Keratinocyte (primary cell): ENCODE measurements at regions not wholly inside any gene's neighbourhood (a gene's known extent, or its start where the extent isn't known, plus 50 kb on each side); places are given as distances from the start of the nearest gene placed in this dataset.

Source experiments
- DNase-seq: peaks from one replicate; pipeline ENCODE4 v3.0.0-alpha.2; 2011; ENCODE audit warnings: low read depth, missing footprints, low spot score
- FAIRE-seq: peaks from 2 replicates; lab custom pipeline; 2011; peaks lifted over from hg19 to GRCh38; lab: Jason Lieb, UNC
- H2AFZ ChIP-seq: 2 replicates; pipeline ENCODE4 v1.6.0; 2012; ENCODE audit warnings: low read length, control low read depth, inconsistent platforms; ENCODE audit not compliant: control insufficient read depth
- H3K27ac ChIP-seq: 2 replicates; pipeline ENCODE4 v1.5.1; 2011; ENCODE audit warnings: low read length; ENCODE audit not compliant: control insufficient read depth, insufficient read depth
- H3K27me3 ChIP-seq: 3 replicates; pipeline ENCODE4 v1.6.0; 2011; ENCODE audit warnings: low read length; ENCODE audit not compliant: control insufficient read depth, insufficient read depth; ENCODE audit errors: extremely low read depth
- H3K36me3 ChIP-seq, 2 experiments: 2 replicates in 1 of 2; 3 replicates in 1 of 2; pipeline ENCODE4 v1.5.1; 2011; ENCODE audit warnings: low read length in 2 of 2, mild to moderate bottlenecking in 1 of 2; ENCODE audit not compliant: control insufficient read depth in 2 of 2, insufficient read depth in 2 of 2; ENCODE audit errors: extremely low read depth in 1 of 2
- H3K4me1 ChIP-seq: 3 replicates; pipeline ENCODE4 v1.5.1; 2011; ENCODE audit warnings: low read length; ENCODE audit not compliant: control insufficient read depth, insufficient read depth; ENCODE audit errors: extremely low read depth
- H3K4me2 ChIP-seq: 3 replicates; pipeline ENCODE4 v1.6.0; 2011; ENCODE audit warnings: low read depth, low read length; ENCODE audit not compliant: control insufficient read depth, insufficient read depth; ENCODE audit errors: extremely low read depth
- H3K4me3 ChIP-seq, 3 experiments: fragments of 200-600 bp in 1 of 3; sonication (generic) in 1 of 3; 2 replicates in 2 of 3; 3 replicates in 1 of 3; pipeline ENCODE4 v1.5.1; 2011 to 2016; ENCODE audit warnings: low read length in 3 of 3, mild to moderate bottlenecking in 3 of 3, control low read depth in 2 of 3, inconsistent platforms in 1 of 3, low read depth in 1 of 3, mixed read lengths in 1 of 3, mixed run types in 1 of 3, moderate library complexity in 1 of 3; ENCODE audit not compliant: control insufficient read depth in 2 of 3, insufficient read depth in 2 of 3; ENCODE audit errors: extremely low read depth in 1 of 3
- H3K79me2 ChIP-seq: 2 replicates; pipeline ENCODE4 v1.6.0; 2012; ENCODE audit warnings: low read length; ENCODE audit not compliant: control insufficient read depth, insufficient read depth
- H3K9ac ChIP-seq: 3 replicates; pipeline ENCODE4 v1.6.0; 2011; ENCODE audit warnings: low read length; ENCODE audit not compliant: control insufficient read depth, insufficient read depth; ENCODE audit errors: extremely low read depth
- H3K9me1 ChIP-seq: 3 replicates; pipeline ENCODE4 v1.6.0; 2011; ENCODE audit warnings: low read length; ENCODE audit not compliant: control insufficient read depth, insufficient read depth; ENCODE audit errors: extremely low read depth
- H3K9me3 ChIP-seq: 2 replicates; pipeline ENCODE4 v1.5.1; 2012; ENCODE audit warnings: low read depth, low read length; ENCODE audit not compliant: control insufficient read depth
- H4K20me1 ChIP-seq: 3 replicates; pipeline ENCODE4 v1.6.0; 2011; ENCODE audit warnings: low read length; ENCODE audit not compliant: control insufficient read depth, insufficient read depth; ENCODE audit errors: extremely low read depth
- EZH2 ChIP-seq: IDR thresholded peaks from one replicate; pipeline ENCODE4 v1.6.1; 2012; ENCODE audit warnings: inconsistent platforms, mild to moderate bottlenecking, low read length, moderate library complexity
- dilution Hi-C: fragments of 300-500 bp; cut with MboI; formaldehyde crosslinking; loops from one replicate; pipeline ENCODE4 v1.7.0; 2020; ENCODE audit warnings: low sequenced_read_pairs; ENCODE audit not compliant: extremely low pct_ligation_motif_present
- TF ChIP-seq, protein P1 (sequence below), 3 experiments: IDR thresholded peaks in 1 of 3; conservative IDR thresholded peaks in 1 of 3; optimal IDR thresholded peaks in 1 of 3; 2 replicates in 2 of 3; 3 replicates in 1 of 3; pipeline versions ENCODE3 to v1.5.1; 2011; ENCODE audit warnings: low read length in 3 of 3, mild to moderate bottlenecking in 3 of 3, moderate library complexity in 2 of 3, control low read depth in 1 of 3, inconsistent platforms in 1 of 3; ENCODE audit not compliant: insufficient read depth in 2 of 3; ENCODE audit errors: extremely low read depth in 1 of 3

DNA sequence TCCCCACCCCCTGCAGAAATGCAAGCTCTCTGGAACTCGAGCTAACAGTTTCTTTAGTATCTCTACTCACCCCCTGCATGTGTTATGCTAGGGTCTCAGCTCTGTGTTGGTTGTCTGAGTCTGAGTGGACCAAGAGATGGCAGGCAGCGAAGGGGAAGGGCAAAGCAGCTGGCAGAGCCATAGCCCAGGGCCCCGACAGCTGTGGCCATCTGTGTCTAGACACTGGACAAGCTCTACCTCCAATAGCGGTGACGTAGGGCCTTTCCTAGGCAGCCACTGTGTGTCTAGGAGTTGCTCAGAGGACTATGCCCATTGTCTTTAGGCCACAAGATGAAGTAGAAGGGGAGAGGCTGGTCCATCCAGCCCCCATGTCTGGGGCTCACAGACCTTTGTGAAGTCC lies 79.2 kb downstream of the EFNB1 start:
- dilution Hi-C loops: no loop called here
- Histone ChIP-seq H3K27me3 (peaks cover 3% of the 10 kb centered on the region), H3K4me1 (no peaks in the 10 kb centered on the region), H3K36me3 (no peaks in the 10 kb centered on the region), H3K9me3 (no peaks in the 10 kb centered on the region), H3K4me2 (no peak overlapping the region), H3K27ac (no peak overlapping the region), H3K4me3 (no peak overlapping the region), H2AFZ (no peak overlapping the region), H3K9ac (no peak overlapping the region), H3K9me1 (no peaks in the 10 kb centered on the region), H4K20me1 (no peaks in the 10 kb centered on the region), H3K79me2 (no peaks in the 10 kb centered on the region)
- FAIRE-seq: no peak
- no peak for DNase-seq
- no peak for TF ChIP-seq EZH2
- TF ChIP-seq, protein P1, sequence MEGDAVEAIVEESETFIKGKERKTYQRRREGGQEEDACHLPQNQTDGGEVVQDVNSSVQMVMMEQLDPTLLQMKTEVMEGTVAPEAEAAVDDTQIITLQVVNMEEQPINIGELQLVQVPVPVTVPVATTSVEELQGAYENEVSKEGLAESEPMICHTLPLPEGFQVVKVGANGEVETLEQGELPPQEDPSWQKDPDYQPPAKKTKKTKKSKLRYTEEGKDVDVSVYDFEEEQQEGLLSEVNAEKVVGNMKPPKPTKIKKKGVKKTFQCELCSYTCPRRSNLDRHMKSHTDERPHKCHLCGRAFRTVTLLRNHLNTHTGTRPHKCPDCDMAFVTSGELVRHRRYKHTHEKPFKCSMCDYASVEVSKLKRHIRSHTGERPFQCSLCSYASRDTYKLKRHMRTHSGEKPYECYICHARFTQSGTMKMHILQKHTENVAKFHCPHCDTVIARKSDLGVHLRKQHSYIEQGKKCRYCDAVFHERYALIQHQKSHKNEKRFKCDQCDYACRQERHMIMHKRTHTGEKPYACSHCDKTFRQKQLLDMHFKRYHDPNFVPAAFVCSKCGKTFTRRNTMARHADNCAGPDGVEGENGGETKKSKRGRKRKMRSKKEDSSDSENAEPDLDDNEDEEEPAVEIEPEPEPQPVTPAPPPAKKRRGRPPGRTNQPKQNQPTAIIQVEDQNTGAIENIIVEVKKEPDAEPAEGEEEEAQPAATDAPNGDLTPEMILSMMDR (optimal IDR thresholded peaks at IDR 0.05 in 1 of 3, IDR thresholded peaks at IDR 0.05 in 1 of 3, conservative IDR thresholded peaks at IDR 0.05 in 1 of 3; ENCODE audit: extremely low read depth in 1 of 3, insufficient read depth in 2 of 3, low read length in 3 of 3): no peak

GRCh38 chrX:68902706-68903504 lies 74.1 kb downstream of the EFNB1 start:
- H4K20me1 ChIP-seq: no peaks in the 10 kb centered on the region
- H3K9me1 ChIP-seq: no peaks in the 10 kb centered on the region
- no peaks in the 10 kb centered on the region for H3K9me3 ChIP-seq
- no peaks in the 10 kb centered on the region for H3K79me2 ChIP-seq
- no peaks in the 10 kb centered on the region for H3K36me3 ChIP-seq
- no peak overlapping the region for H3K4me2 ChIP-seq
- TF ChIP-seq, protein P1 (optimal IDR thresholded peaks at IDR 0.05 in 1 of 3, IDR thresholded peaks at IDR 0.05 in 1 of 3, conservative IDR thresholded peaks at IDR 0.05 in 1 of 3; ENCODE audit: extremely low read depth in 1 of 3, insufficient read depth in 2 of 3, low read length in 3 of 3): no peak
- no peak for TF ChIP-seq EZH2
- no peaks in the 10 kb centered on the region for H3K4me1 ChIP-seq
- no peak overlapping the region for H3K27ac ChIP-seq
- no peak overlapping the region for H3K4me3 ChIP-seq
- H3K27me3 ChIP-seq: no peaks in the 10 kb centered on the region
- DNase-seq (no peak), FAIRE-seq (no peak)
- dilution Hi-C loops: no loop called here
- no peak overlapping the region for H3K9ac ChIP-seq
- H2AFZ ChIP-seq: no peak overlapping the region
